BLaER1 treated with 17β-estradiol and CSF1 and Interleukin-3, amounts not matched to agents 10 nM and 100 nM (cell line): ENCODE measurements at regions not wholly inside any gene's neighbourhood (a gene's known extent, or its start where the extent isn't known, plus 50 kb on each side); places are given as distances from the start of the nearest gene placed in this dataset.
"Not testable (repeated sequence)": the region's sequence is repeated elsewhere in the genome, so short reads cannot be mapped to it uniquely, and the experiment has no call there.

ENCODE experiments used
- H3K27ac ChIP-seq, 11 experiments: shearing (Covaris generic); formaldehyde crosslinking; 2 replicates each; pipeline ENCODE4 v1.8.1; 2022
- H3K27me3 ChIP-seq, 11 experiments: shearing (Covaris generic); formaldehyde crosslinking; 2 replicates each; pipeline ENCODE4 v1.8.1; 2022
- H3K36me3 ChIP-seq, 11 experiments: shearing (Covaris generic); formaldehyde crosslinking; 2 replicates each; pipeline ENCODE4 v1.8.1; 2022
- H3K4me1 ChIP-seq, 10 experiments: shearing (Covaris generic); formaldehyde crosslinking; 2 replicates each; pipeline ENCODE4 v1.8.1; 2022
- H3K4me2 ChIP-seq, 11 experiments: shearing (Covaris generic); formaldehyde crosslinking; 2 replicates each; pipeline ENCODE4 v1.8.1; 2022
- H3K4me3 ChIP-seq, 10 experiments: shearing (Covaris generic); formaldehyde crosslinking; 2 replicates each; pipeline ENCODE4 v1.8.1; 2022
- H3K9ac ChIP-seq, 11 experiments: shearing (Covaris generic); formaldehyde crosslinking; 2 replicates each; pipeline ENCODE4 v1.8.1; 2022
- H3K9me3 ChIP-seq, 11 experiments: shearing (Covaris generic); formaldehyde crosslinking; replicated peaks in 1 of 11; 2 replicates each; pipeline ENCODE4 v1.8.1; 2022
- H4K20me1 ChIP-seq, 11 experiments: shearing (Covaris generic); formaldehyde crosslinking; 2 replicates each; pipeline ENCODE4 v1.8.1; 2022
- Cebpa-rat ChIP-seq, 11 experiments: shearing (Covaris generic); IDR thresholded peaks; 2 replicates each; pipeline ENCODE4 v1.8.1; 2022

DNA sequence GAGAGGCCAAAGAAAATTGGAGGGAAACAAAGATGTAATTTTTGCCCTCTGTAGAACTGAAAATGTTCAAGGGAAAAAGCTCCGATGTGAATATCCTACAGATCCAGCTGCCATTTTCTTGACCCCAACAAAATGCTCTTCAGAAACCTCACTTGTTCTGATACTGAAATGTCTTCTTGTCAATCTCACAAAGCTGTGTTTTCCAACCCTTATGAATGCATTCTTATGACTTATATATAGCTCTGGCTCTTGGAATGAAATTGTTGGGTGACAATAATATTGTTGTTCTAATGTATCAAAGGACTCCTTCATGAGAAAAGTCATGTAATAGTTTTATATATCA, 157.1 kb upstream of the TGFBR2 start:
- Histone ChIP-seq H3K9me3 (peaks cover 7 to 16% (median 12%) of the 10 kb centered on the region in 11 experiments; a peak in 13 of 22 replicates), H3K4me2 (no peak overlapping the region), H3K4me1 (peaks cover 0 to 13% (median 0%) of the 10 kb centered on the region in 10 experiments; a peak in 2 of 20 replicates), H4K20me1 (no peaks in the 10 kb centered on the region), H3K36me3 (no peaks in the 10 kb centered on the region), H3K4me3 (no peak overlapping the region), H3K27me3 (no peaks in the 10 kb centered on the region), H3K27ac (no peak overlapping the region), H3K9ac (no peak overlapping the region)
- TF ChIP-seq Cebpa-rat (IDR thresholded peaks at IDR 0.05) = no peak

DNA sequence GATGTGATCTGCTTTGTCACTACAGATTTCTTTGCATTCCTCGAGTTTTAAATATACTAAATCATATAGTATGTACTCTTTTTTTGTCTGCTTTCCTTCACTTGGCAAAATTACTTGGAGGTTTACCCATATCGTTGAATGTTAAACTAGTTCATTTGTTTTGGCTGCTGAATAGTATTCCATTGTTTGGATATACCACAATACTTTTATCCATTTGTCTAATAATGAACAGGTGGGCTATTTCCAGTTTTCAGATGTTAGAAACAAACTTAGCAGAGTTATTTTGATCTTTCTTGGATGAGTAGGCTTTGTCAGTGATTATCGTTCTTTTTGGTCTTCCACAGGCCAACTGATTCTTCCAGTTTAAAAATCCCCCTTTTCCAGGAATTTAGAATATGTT, 154.0 kb upstream of the TGFBR2 start:
- H3K4me1 ChIP-seq = peaks cover 0 to 13% (median 0%) of the 10 kb centered on the region in 10 experiments; a peak in 2 of 20 replicates
- H3K27me3 ChIP-seq = no peaks in the 10 kb centered on the region
- H3K36me3 ChIP-seq = no peaks in the 10 kb centered on the region
- peaks cover 7 to 16% (median 12%) of the 10 kb centered on the region in 11 experiments; a peak in 13 of 22 replicates for H3K9me3 ChIP-seq
- H3K27ac ChIP-seq = no peak overlapping the region
- no peak overlapping the region for H3K9ac ChIP-seq
- H4K20me1 ChIP-seq = no peaks in the 10 kb centered on the region
- TF ChIP-seq Cebpa-rat (IDR thresholded peaks at IDR 0.05) = no peak
- no peak overlapping the region for H3K4me2 ChIP-seq
- H3K4me3 ChIP-seq = no peak overlapping the region

DNA sequence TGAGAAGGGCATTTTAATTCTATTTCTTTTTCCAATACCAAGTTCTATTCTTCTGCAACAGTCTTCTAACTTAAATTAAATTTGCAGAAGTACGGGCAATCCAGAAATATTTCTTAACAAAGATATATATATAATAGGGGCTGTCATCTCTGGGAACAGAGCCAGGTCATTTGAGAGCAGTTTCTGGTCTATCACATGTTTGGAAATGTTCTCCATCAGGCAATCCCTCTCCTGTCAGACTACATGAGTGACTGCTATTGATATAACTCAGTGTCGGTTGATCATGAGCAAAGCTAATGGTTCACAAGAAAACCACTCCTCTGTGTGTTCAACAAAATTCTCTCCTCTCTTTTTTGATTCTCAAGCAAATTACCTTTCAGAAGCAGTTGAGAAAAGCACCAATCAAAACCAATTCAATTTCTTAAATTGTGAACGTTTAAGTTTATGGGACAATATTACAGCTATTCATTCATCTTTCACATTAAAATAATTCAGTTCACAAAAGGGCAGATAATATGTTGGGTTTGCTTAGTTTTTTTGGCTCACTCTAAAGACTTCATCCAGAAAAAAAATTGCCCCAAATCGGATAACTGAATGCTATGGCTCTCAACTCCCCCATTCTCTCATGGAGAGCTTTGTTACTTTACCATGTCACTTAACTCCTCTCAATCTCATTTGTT, 152.9 kb upstream of the TGFBR2 start:
- H3K27ac ChIP-seq = no peak overlapping the region
- H3K36me3 ChIP-seq = no peaks in the 10 kb centered on the region
- no peak overlapping the region for H3K4me3 ChIP-seq
- H3K9me3 ChIP-seq = peaks cover 7 to 16% (median 12%) of the 10 kb centered on the region in 11 experiments; a peak in 13 of 22 replicates
- TF ChIP-seq Cebpa-rat (IDR thresholded peaks at IDR 0.05) = no peak
- peak overlapping the region in 2 of 11 experiments; percentile 29 to 60; a peak in 3 of 22 replicates for H3K4me2 ChIP-seq
- no peaks in the 10 kb centered on the region for H3K27me3 ChIP-seq
- H3K9ac ChIP-seq = no peak overlapping the region
- H3K4me1 ChIP-seq = peaks cover 0 to 13% (median 0%) of the 10 kb centered on the region in 10 experiments; a peak in 2 of 20 replicates
- H4K20me1 ChIP-seq = no peaks in the 10 kb centered on the region

DNA sequence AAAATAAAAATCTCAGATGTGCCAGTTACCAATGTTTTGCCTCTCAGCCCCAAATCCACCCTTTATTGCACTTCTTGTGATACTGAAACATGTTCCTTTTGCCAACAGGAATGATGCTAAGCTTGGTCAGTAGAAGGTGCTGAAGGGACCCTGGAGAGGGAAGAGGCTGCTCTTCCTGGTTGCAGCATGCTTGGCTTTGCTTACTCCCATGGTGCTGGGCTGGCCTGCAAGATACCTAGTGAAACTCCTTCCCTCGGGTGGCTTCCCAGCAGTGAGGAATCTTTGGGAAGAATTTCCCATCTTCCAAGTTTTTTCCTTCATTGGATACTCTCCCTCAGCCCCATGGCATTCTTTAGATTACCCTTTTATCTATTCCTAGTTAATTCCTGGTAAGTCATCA, 151.8 kb upstream of the TGFBR2 start:
- Histone ChIP-seq H4K20me1 (no peaks in the 10 kb centered on the region), H3K4me2 (no peak overlapping the region), H3K27me3 (no peaks in the 10 kb centered on the region), H3K9me3 (peaks cover 7 to 18% (median 13%) of the 10 kb centered on the region in 11 experiments; a peak in 19 of 22 replicates), H3K4me1 (peaks cover 0 to 13% (median 0%) of the 10 kb centered on the region in 10 experiments; a peak in 2 of 20 replicates), H3K4me3 (no peak overlapping the region), H3K36me3 (no peaks in the 10 kb centered on the region), H3K9ac (no peak overlapping the region), H3K27ac (no peak overlapping the region)
- no peak for TF ChIP-seq Cebpa-rat (IDR thresholded peaks at IDR 0.05)

DNA sequence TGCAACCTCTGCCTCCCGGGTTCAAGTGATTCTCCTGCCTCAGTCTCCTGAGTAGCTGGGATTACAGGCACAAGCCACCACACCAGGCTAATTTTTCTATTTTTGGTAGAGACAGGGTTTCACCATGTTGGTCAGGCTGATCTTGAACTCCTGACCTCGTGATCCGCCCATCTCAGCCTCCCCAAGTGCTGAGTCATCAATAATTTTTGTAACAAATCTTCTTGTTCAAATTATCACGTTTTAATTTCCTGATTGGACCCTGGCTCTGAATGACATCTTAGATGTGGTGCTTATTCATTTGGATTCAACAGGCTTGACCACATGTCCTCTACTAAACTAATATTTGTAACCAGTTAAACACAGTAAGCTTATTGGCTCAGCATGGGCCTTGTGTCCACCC, 151.3 kb upstream of the TGFBR2 start:
- H4K20me1 ChIP-seq, H3K4me2 ChIP-seq, H3K36me3 ChIP-seq, H3K4me3 ChIP-seq, H3K27me3 ChIP-seq, H3K27ac ChIP-seq, H3K9ac ChIP-seq: not testable (repeated sequence)
- H3K9me3 ChIP-seq = peaks cover 8 to 22% (median 16%) of the 10 kb centered on the region in 11 experiments; a peak in 19 of 22 replicates
- peaks cover 0 to 13% (median 0%) of the 10 kb centered on the region in 10 experiments; a peak in 2 of 20 replicates for H3K4me1 ChIP-seq

DNA sequence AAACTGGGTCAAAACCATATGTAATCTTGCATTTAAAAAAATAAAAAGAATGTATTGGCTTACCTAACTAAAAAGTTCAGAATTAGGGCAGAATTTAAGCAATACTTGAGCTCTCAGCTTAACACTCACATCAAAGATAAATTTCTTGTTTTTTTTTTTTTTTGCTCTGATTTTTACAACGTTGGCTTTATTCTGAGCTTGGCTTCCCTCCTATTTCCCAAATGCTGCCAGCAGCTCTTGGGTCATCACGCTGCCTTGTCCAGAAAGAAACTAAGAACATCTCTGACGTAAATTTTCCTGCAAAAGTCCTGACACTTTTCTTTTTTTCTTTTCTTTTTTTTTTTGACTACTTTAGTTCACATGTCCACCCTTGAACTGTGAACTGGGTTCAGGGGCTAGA, 150.6 kb upstream of the TGFBR2 start:
- Histone ChIP-seq H3K9ac (no peak overlapping the region), H3K9me3 (peaks cover 8 to 26% (median 16%) of the 10 kb centered on the region in 11 experiments; a peak in 19 of 22 replicates), H3K4me3 (no peak overlapping the region), H3K4me1 (peaks cover 0 to 13% (median 0%) of the 10 kb centered on the region in 10 experiments; a peak in 2 of 20 replicates), H3K27me3 (no peaks in the 10 kb centered on the region), H4K20me1 (no peaks in the 10 kb centered on the region), H3K27ac (no peak overlapping the region), H3K36me3 (no peaks in the 10 kb centered on the region), H3K4me2 (no peak overlapping the region)
- no peak for TF ChIP-seq Cebpa-rat (IDR thresholded peaks at IDR 0.05)

DNA sequence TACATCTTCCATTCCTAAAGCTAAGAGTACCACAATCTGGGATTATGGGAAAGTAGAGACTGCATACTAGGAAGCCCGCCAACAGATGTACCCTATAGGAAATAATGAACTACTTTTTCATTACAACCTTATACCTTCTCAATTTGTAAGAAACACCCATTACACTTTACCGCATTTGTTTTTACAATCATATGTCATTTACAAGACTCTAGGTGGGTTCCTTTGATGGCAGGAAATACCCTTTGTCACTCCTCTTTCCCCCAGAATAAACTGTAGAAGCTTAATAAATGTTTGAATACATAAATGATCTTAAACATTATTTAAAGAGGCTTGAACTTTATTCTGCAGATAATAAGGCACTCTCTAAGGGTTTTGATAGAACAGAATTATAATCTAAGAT, 150.1 kb upstream of the TGFBR2 start:
- no peak for TF ChIP-seq Cebpa-rat (IDR thresholded peaks at IDR 0.05)
- no peak overlapping the region for H3K4me3 ChIP-seq
- peaks cover 8 to 26% (median 16%) of the 10 kb centered on the region in 11 experiments; a peak in 19 of 22 replicates for H3K9me3 ChIP-seq
- no peaks in the 10 kb centered on the region for H3K36me3 ChIP-seq
- no peaks in the 10 kb centered on the region for H4K20me1 ChIP-seq
- no peak overlapping the region for H3K4me2 ChIP-seq
- no peaks in the 10 kb centered on the region for H3K27me3 ChIP-seq
- no peak overlapping the region for H3K27ac ChIP-seq
- H3K9ac ChIP-seq = no peak overlapping the region
- H3K4me1 ChIP-seq = peaks cover 0 to 13% (median 0%) of the 10 kb centered on the region in 10 experiments; a peak in 2 of 20 replicates

DNA sequence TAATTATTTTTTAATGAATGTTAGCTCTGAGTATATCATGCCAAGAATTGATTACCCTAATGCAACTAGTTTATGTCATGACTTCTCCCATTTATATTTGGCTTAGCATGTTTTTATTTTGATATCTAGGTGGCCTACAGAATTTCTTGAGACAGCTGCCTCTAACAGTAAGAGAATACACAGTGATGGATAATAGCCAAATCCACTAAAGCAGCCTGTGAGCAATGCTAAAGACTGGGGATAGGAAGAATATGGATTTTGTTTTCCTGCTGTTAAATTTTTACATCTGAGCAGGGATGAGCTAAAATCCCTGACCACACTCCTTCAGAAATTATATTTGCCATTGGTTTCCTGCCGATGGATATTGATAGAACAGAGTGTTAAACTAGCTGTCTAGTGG, 149.3 kb upstream of the TGFBR2 start:
- H3K27me3 ChIP-seq = no peaks in the 10 kb centered on the region
- TF ChIP-seq Cebpa-rat (IDR thresholded peaks at IDR 0.05) = no peak
- no peak overlapping the region for H3K4me3 ChIP-seq
- no peak overlapping the region for H3K4me2 ChIP-seq
- peaks cover 8 to 23% (median 14%) of the 10 kb centered on the region in 11 experiments; a peak in 19 of 22 replicates for H3K9me3 ChIP-seq
- H3K27ac ChIP-seq = no peak overlapping the region
- no peaks in the 10 kb centered on the region for H3K36me3 ChIP-seq
- H3K9ac ChIP-seq = no peak overlapping the region
- peaks cover 0 to 13% (median 0%) of the 10 kb centered on the region in 10 experiments; a peak in 2 of 20 replicates for H3K4me1 ChIP-seq
- H4K20me1 ChIP-seq = no peaks in the 10 kb centered on the region

DNA sequence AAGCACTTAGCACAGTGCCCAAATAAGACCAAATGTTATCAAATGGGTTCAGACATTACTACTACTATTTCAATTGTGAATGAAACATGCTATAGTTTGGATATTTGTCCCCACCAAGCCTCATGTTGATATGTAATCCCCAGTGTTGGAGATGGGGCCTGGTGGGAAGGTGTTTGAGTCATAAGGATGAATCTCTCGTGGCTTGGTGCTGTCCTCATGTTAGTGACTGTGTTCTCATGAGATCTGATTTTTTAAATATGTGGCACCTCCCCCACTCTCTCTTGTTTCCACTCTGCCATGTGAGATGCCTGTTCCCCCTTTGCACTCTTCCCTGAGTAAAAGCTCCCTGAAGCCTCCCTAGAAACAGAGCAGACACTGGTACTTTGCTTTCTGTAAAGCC, 148.7 kb upstream of the TGFBR2 start:
- TF ChIP-seq Cebpa-rat (IDR thresholded peaks at IDR 0.05) = no peak
- H3K9ac ChIP-seq = no peak overlapping the region
- H3K36me3 ChIP-seq = no peaks in the 10 kb centered on the region
- no peak overlapping the region for H3K4me3 ChIP-seq
- no peak overlapping the region for H3K27ac ChIP-seq
- peaks cover 0 to 13% (median 0%) of the 10 kb centered on the region in 10 experiments; a peak in 2 of 20 replicates for H3K4me1 ChIP-seq
- no peaks in the 10 kb centered on the region for H4K20me1 ChIP-seq
- no peak overlapping the region for H3K4me2 ChIP-seq
- H3K27me3 ChIP-seq = no peaks in the 10 kb centered on the region
- peaks cover 2 to 17% (median 7%) of the 10 kb centered on the region in 11 experiments; a peak in 19 of 22 replicates for H3K9me3 ChIP-seq
